ENCODE measurements at regions not wholly inside any gene's neighbourhood (a gene's known extent, or its start where the extent isn't known, plus 50 kb on each side); places are given as distances from the start of the nearest gene placed in this dataset.

DNA sequence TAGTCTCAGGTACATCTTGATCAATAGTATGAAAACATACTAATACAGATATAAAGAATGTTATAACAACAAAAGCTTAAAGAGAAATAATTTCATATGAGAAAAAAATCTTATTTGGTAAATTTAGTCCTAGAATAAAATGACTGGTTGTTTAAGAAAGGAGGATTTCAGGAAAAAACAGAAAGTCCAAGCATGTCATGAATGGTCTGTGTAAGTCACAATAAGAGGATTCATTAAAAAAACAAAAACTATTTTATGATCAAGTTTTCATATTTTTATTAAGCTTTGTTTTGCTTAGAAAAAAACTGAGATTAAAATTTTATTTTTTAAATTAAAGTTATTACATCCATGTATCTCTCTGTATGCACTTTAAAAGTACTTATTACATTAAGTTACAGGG lies 353.9 kb upstream of the SPHKAP start:
- TF ChIP-seq, protein P1, sequence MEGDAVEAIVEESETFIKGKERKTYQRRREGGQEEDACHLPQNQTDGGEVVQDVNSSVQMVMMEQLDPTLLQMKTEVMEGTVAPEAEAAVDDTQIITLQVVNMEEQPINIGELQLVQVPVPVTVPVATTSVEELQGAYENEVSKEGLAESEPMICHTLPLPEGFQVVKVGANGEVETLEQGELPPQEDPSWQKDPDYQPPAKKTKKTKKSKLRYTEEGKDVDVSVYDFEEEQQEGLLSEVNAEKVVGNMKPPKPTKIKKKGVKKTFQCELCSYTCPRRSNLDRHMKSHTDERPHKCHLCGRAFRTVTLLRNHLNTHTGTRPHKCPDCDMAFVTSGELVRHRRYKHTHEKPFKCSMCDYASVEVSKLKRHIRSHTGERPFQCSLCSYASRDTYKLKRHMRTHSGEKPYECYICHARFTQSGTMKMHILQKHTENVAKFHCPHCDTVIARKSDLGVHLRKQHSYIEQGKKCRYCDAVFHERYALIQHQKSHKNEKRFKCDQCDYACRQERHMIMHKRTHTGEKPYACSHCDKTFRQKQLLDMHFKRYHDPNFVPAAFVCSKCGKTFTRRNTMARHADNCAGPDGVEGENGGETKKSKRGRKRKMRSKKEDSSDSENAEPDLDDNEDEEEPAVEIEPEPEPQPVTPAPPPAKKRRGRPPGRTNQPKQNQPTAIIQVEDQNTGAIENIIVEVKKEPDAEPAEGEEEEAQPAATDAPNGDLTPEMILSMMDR (conservative IDR thresholded peaks at IDR 0.05; ENCODE audit: low read length), result no peak
- TF ChIP-seq EZH2phosphoT487 (IDR thresholded peaks at IDR 0.05; ENCODE audit: borderline replicate concordance), result no peak

Data from Loucy (cell line).